HL-60 (cell line): ENCODE measurements at regions not wholly inside any gene's neighbourhood (a gene's known extent, or its start where the extent isn't known, plus 50 kb on each side); places are given as distances from the start of the nearest gene placed in this dataset.

Experiments used
- CTCF ChIP-seq: IDR thresholded peaks from one replicate; pipeline ENCODE4 v1.5.1; 2011; ENCODE audit warnings: low read length, control low read depth, inconsistent platforms; ENCODE audit not compliant: insufficient read depth
- SPI1 ChIP-seq: IDR thresholded peaks from 2 replicates; pipeline ENCODE4 v1.6.1; 2012; ENCODE audit warnings: low read depth, mild to moderate bottlenecking, borderline replicate concordance

DNA sequence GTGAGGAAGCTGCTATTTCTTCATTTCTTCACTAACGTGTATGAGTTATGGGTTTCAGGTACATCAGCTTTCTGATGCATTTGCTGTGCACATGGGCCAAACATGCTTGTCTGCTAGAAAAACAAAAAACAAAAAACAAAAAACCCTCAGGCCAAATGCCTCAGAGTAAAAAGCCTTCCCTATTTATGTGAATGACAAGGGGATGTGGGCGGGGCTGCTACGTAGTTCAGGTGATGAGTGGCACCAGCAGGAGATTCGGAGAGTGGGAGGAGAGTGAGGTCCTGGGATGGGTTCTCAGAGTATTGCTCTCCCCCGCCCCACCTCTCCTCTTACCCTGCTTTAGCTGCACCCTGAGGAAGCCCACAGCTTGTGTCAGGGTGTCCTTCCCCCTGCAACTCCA, 596.8 kb upstream of the JAG1 start:
- TF ChIP-seq CTCF (no peak), SPI1 (no peak)
